ENCODE measurements at regions not wholly inside any gene's neighbourhood (a gene's known extent, or its start where the extent isn't known, plus 50 kb on each side); places are given as distances from the start of the nearest gene placed in this dataset.
"Not testable (repeated sequence)": the region's sequence is repeated elsewhere in the genome, so short reads cannot be mapped to it uniquely, and the experiment has no call there.

DNA sequence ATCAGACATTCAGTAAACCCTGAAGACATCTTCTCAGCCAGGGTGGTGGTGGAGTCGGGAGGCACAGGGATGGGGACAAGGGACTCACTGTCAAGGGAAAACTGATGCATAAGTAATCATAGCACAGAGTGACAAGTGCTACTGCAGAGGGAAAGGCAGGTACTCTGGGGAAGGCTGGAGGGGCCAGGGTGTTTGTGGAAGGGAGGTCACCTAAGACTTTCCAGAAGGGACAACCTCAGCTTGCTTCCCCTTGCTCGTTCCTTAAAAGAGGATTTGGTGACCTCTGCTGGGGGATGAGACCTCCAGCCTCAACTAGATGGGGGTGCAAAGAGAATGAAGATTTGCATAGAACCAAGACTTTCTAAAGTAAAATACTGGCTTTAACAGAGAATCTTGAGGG lies 99.5 kb downstream of the SLC4A3 start:
- DNase-seq: no peak

- no peak for DNase-seq
These were observed 100.5 kb downstream of the SLC4A3 start for GRCh38 chr2:219727771-219728429.

DNA sequence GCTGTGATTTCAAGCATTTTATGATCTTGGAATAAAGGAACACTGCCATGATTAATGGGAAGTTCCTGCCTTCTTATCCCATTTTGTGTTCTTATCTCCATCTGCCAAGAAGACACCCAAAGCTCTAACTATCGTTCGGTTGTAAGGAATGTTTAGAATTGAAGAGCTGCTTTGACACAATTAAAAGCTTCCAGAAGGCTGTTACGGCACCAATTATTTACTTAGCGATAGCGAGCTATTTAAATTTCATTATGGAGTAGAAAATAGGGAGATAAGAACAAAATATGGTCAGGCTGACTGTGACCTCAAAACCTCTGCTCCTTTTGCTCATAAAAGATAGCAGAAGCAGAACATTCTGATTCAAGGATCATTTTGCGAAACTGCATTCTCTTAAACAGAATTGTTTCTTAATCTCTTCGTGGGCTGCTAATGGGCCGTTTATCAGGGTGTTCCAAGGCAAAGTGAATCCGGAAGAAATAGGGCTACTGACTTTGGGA lies 101.6 kb downstream of the SLC4A3 start:
- DNase-seq: no peak

DNA sequence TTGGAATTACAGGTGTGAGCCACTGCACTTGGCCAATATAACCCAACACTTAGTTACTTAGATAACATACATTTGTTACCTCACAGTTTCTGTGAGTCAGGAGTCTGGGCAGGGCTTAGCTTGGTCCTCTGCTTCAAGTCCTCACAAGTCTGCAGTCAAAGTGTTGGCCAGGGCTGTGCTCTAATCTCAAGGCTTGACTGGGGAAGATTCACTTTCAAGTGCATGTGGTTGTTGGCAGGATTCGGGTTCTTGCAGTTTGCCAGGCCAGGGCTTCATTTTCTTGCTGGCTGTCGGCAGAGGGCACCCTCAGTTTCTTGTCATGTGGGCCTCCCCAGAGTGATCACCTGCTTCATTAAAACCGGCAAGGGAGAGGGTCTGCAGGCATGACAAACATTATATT lies 103.7 kb downstream of the SLC4A3 start:
- DNase-seq: no peak

- no peak for DNase-seq
These were observed 105.7 kb downstream of the SLC4A3 start for GRCh38 chr2:219733106-219733505.

- no peak for DNase-seq
These were observed 106.3 kb downstream of the SLC4A3 start for GRCh38 chr2:219733746-219734145.

DNA sequence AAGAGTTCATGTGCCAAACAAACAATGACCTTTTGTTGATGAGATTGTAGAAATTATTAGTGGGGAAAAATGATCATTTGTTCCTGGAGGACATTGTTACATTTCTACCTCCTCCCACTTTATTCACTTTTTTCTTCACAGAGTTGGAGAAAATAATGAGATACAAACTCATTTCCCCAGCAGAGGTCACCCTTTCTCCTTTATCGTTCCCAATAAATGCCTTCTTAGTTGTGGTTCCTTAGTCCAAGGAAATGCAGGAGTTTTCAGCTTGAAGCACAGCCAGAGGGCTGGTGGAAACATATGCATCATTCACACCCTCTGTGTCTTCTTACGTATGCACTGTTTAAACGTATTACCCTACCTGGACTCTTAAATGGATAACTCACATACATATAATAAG lies 108.8 kb downstream of the SLC4A3 start:
- DNase-seq: peak in 3 of 51 donors; percentile 5 to 40 (median 17)

- DNase-seq: peak in 4 of 51 donors; percentile 0 to 17 (median 1)
These were observed 109.9 kb downstream of the SLC4A3 start for GRCh38 chr2:219737270-219737691.

GRCh38 chr2:219739066-219739465 lies 111.6 kb downstream of the SLC4A3 start:
- DNase-seq: no peak

GRCh38 chr2:219739866-219740440 lies 112.5 kb downstream of the SLC4A3 start:
- no peak for DNase-seq

DNA sequence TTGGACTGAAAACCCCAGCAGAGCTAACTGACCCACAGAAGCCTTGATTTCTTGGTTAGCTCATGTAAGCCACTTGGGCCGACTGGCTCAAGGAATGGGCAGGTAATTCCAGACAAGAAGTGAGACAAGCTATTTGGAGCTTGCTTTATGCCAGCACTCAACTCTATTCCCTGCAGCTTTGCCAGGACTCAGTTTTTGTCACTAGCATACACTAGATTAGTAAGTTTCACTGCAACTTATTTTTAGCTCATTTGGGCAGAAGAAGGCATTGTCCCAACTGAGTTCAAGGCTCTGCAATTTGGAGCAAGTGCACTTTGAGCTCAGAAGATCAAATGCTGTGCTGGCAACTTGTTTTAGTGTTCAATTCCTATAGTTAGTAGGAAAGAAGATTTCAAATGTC lies 116.1 kb downstream of the SLC4A3 start:
- no peak for DNase-seq

DNA sequence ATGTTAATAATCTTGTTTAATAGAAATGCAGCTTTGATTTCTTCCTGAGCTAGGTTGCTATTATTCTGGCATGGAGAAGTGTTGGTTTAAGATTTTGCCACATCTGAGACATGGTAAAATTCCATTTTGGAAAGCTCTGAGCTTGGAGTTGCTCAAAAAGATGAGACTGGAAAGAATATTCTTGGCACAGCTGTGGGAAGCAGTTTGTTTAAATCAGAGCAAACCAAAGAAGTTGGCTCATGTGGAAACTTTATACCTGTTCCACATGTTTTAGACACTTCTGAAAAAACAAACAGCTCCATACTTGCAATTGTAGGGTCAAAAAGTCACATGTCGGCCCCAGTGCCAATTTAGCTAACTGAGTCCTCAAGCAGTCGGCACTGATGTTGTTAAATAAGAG lies 116.6 kb downstream of the SLC4A3 start:
- DNase-seq: no peak

DNA sequence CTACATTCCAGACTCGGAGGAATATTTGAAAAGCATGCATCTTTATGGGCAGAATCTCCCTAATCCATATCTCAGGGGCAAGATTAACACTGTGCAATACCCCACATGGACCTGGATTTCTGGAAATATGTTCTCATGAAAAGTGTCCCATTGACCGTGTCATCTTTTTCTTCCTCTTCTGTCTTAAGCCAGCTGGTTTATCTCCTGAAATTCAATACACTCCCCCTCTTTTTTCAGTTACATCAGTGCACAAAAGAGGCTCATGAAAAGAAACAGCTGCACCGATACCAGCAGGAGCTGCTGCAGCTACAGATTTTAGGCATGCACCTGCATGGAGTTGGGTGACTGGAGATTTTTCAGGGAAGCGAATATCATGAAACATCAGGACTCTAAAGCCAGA lies 117.2 kb downstream of the SLC4A3 start:
- DNase-seq: no peak

- no peak for DNase-seq
These were observed 120.2 kb downstream of the SLC4A3 start for GRCh38 chr2:219747637-219748036.

DNA sequence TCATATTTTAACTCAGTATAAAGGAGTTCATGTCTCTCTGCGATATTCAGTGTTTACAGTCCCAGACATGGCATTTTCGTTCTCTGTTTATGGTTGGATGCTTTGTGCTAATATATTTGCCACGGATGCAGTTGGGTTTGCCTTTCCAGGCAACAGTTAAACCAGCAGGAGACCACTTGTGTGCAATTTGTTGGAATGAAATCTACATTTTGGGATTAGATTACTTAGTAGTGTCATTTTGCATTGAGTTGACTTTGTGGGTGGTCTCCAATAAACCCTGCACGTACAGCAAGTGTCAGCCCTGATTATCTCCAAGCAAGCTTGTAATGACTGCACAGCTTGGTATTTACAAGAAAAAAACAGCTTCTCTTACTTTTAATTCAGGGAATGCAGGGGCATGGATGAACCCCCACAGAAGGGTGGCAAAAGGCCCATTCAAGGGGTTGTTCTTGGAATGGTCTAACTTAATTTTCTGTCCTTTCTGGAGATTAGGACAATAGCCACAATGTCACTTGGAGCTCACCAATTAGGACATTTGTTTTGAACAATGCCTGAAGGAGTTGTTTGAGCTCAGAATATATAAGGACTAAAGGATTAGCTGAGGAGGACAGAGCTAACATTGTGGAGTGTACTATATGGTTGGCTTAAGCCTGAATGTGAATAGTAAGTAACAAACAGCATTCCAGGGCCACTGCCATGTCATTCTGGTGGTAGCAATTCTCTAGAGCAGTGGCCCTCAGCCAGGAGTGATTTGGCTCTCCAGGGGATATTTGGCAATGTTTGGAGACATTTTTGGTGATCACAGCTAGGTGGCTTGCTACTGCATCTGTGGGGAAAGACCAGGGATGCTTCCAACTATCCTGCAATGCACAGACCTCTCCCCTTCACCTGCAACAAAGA lies 121.5 kb downstream of the SLC4A3 start:
- no peak for DNase-seq

- not testable (repeated sequence) for DNase-seq
These were observed 123.7 kb downstream of the SLC4A3 start for GRCh38 chr2:219751121-219751520.

DNA sequence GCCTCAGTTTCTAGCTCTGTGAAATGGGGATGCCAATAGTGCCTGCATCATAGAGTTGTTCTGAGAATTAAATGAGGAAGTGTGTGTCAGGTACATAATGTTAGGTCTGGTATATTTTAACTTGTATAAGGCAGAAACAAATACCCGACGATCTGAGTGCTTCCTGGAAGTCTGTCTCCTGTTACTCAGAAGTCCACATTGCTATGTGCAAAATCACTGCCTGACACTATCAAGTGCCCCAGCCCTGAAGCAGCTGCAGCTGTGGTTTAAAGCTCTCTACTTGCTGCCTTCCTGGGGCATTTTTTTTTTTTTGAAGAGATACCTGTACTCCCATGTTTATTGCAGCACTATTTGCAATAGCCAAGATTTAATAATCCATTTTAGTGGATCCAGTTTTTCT lies 125.3 kb downstream of the SLC4A3 start:
- DNase-seq: no peak

DNA sequence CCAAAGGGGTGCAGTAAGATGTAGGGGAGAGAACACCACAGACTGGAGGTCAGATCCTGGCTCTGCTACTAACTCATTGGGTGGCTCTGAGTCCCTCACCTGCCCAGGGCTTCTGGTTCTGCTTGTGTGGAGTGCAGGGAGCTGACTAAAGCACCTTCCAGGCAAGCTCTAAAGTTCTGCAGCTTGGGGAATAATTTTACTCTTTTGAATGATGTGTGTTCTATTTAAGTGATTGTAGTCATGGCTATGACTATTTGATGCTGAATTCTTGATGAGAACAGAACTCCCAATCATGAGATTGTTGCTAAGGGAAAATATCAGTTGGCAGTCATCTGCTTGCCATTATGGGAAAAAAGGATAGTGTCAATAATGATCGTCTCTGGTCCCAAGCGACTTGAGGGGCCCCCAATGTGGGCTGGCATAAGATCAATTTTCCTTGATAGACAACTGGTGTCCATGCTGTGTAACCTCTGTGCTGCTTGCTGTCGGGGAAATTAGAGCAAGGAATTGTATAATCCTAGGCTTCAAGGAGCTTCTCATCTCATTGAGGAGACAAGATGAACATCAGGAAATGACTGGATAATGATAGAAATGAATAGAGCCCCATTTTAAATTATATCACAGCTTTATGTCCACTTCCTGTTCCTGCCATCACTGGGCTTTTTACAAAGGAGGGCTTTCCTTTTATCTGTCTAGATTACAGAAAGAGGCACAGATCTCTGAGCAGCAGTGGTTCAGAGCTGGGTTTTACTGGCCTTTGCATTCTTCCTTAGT lies 131.7 kb downstream of the SLC4A3 start:
- no peak for DNase-seq

DNA sequence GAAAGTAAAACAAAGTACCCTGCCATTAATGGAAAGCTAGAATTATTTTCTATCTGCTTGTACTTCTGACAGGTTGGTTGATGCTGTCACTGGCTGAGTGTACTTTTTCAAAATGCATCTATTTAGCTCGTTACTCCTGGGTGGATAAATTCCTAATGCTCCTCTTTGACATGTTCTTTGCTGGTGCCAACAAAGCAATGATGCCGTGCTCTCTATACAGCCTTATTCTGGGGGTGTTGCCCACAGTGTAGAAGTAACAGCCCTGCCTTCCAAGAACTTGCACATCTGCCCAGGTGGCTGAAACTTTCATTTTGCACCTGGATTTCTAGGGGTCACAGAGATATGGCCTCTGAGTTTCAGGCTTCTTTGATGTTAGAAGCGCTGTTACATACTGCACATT lies 132.4 kb downstream of the SLC4A3 start:
- DNase-seq: no peak

- no peak for DNase-seq
These were observed 137.9 kb downstream of the SLC4A3 start for GRCh38 chr2:219765231-219765911.

DNA sequence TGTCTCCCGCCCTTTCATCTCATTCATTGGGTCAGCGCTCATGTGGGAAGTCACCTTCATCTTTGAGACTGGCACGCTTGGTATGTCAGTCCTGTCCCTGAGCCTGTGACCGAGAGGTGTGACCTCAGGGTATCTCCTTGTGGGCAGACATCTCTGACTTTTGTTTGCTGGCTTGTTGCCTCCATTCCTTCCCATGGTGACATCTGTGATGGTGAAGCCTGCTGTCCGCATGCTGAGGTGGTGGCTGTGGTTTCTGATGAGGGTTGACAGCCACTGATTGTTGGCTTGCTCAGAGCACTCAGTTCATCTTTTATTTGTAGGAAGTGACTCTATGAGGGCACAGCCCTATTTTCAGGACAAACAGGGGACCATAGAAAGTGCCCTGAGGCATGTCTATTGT lies 139.2 kb downstream of the SLC4A3 start:
- DNase-seq: no peak

All from hypothalamus (tissue), 51 donors.